ENCODE measurements at regions not wholly inside any gene's neighbourhood (a gene's known extent, or its start where the extent isn't known, plus 50 kb on each side); places are given as distances from the start of the nearest gene placed in this dataset.

GRCh38 chr10:117720931-117721835 is 178.6 kb downstream of the EMX2 start:
- no peak for DNase-seq

- DNase-seq, result no peak
Observed at GRCh38 chr10:117721873-117722272, 179.3 kb downstream of the EMX2 start.

- DNase-seq, result no peak
Observed at GRCh38 chr10:117723343-117723742, 180.8 kb downstream of the EMX2 start.

GRCh38 chr10:117725993-117726392 is 183.4 kb downstream of the EMX2 start:
- DNase-seq, result no peak

GRCh38 chr10:117726596-117727295 is 184.2 kb downstream of the EMX2 start:
- no peak for DNase-seq

GRCh38 chr10:117727421-117727820 is 184.9 kb downstream of the EMX2 start:
- DNase-seq, result no peak

GRCh38 chr10:117728087-117728486 is 185.5 kb downstream of the EMX2 start:
- no peak for DNase-seq

GRCh38 chr10:117729156-117729555 is 186.6 kb downstream of the EMX2 start:
- DNase-seq, result no peak

- no peak for DNase-seq
Observed at GRCh38 chr10:117731121-117731791, 188.7 kb downstream of the EMX2 start.

GRCh38 chr10:117734731-117735405 is 192.3 kb downstream of the EMX2 start:
- DNase-seq, result no peak

GRCh38 chr10:117736655-117737054 is 194.1 kb downstream of the EMX2 start:
- DNase-seq, result no peak

- DNase-seq, result no peak
Observed at GRCh38 chr10:117740088-117740487, 197.5 kb downstream of the EMX2 start.

- DNase-seq, result no peak
Observed at GRCh38 chr10:117740691-117741222, 198.2 kb downstream of the EMX2 start.

GRCh38 chr10:117741524-117741923 is 199.0 kb downstream of the EMX2 start:
- DNase-seq, result no peak

GRCh38 chr10:117743509-117743908 is 201.0 kb downstream of the EMX2 start:
- DNase-seq, result no peak

- no peak for DNase-seq
Observed at GRCh38 chr10:117745301-117745700, 202.8 kb downstream of the EMX2 start.

GRCh38 chr10:117746541-117747448 is 204.2 kb downstream of the EMX2 start:
- DNase-seq, result no peak

GRCh38 chr10:117747636-117748035 is 205.1 kb downstream of the EMX2 start:
- DNase-seq, result no peak

- no peak for DNase-seq
Observed at GRCh38 chr10:117748058-117748457, 205.5 kb downstream of the EMX2 start.

GRCh38 chr10:117750616-117751015 is 208.1 kb downstream of the EMX2 start:
- no peak for DNase-seq

GRCh38 chr10:117751259-117751658 is 208.7 kb downstream of the EMX2 start:
- no peak for DNase-seq

- peak; percentile 12 for DNase-seq
Observed at GRCh38 chr10:117752103-117752502, 209.6 kb downstream of the EMX2 start.
